Pancreas (tissue), 10 donors: ENCODE measurements at regions not wholly inside any gene's neighbourhood (a gene's known extent, or its start where the extent isn't known, plus 50 kb on each side); places are given as distances from the start of the nearest gene placed in this dataset.

ENCODE experiments used
- ATAC-seq, 4 donors: fragments of 200-7000 bp; cut with Tn5 transposase; one replicate each; pipeline versions ENCODE4 v1.8.0 to v1.9.1; 2020; ENCODE audit warnings: mild to moderate bottlenecking in 4 of 4, moderate library complexity in 4 of 4
- DNase-seq, 6 donors: peaks; one replicate each; pipeline ENCODE4 v3.0.0-alpha.2; 2020
- FAIRE-seq: peaks from 2 replicates; lab custom pipeline; 2012; peaks lifted over from hg19 to GRCh38; lab: Jason Lieb, UNC
- H3K27ac ChIP-seq, 4 donors: fragments of 200-600 bp; sonication (generic); 1 replicate in 3 of 4; 2 replicates in 1 of 4; pipeline versions ENCODE4 v1.5.0 to v1.8.0; 2020
- H3K27me3 ChIP-seq, 4 donors: fragments of 200-600 bp; one replicate each; pipeline ENCODE4 v1.8.0; 2021
- H3K36me3 ChIP-seq, 3 donors: fragments of 200-600 bp; sonication (generic) in 1 of 3; one replicate each; pipeline versions ENCODE4 v1.5.0 to v1.8.0; 2020 to 2021
- H3K4me1 ChIP-seq, 3 donors: fragments of 200-600 bp; one replicate each; pipeline ENCODE4 v1.8.0; 2021
- H3K4me3 ChIP-seq, 4 donors: fragments of 200-600 bp; sonication (generic) in 2 of 4; one replicate each; pipeline versions ENCODE4 v1.5.0 to v1.8.0; 2020 to 2021
- H3K9me3 ChIP-seq, 4 donors: fragments of 200-600 bp; one replicate each; pipeline ENCODE4 v1.8.0; 2021
- CTCF ChIP-seq, 4 donors: fragments of 200-600 bp; sonication (generic) in 3 of 4; IDR thresholded peaks; one replicate each; pipeline versions ENCODE4 v1.5.0 to v1.8.0; 2021; ENCODE audit warnings: antibody characterized with exemption in 4 of 4
- WGBS, 2 donors: extraction: QIAGEN DNeasy Blood & Tissue Kit; methylation state at CpG; one replicate each; pipeline ENCODE4 v1.1.7; 2013; 5-methylcytosine and 5-hydroxymethylcytosine counted together
- intact Hi-C, 3 donors: fragments of 100-400 bp; cut with DNase I; formaldehyde crosslinking; loops; one replicate each; pipeline versions ENCODE4 v1.11.1 to v1.14.2; 2022
- donor health status: healthy with polysubstance abuse.
- donor health status: DM: no; HTN: no; CAD: no; lungs with moderate emphysema.
- donor health status: DM: no; HTN: no; CAD: no.
- donor health status: control.
- donor health status: control.
- donor health status: Bipolar disorder and iron deficiency.
- donor health status: DM: yes; HTN: yes; CAD: no.
- donor health status: DM: no; HTN: no; CAD: no.
- donor health status: DM: no; HTN: no; CAD: no.
- donor health status: DM: yes; HTN: yes; CAD: no.

- intact Hi-C loops, result no loop called here
- no peak for TF ChIP-seq CTCF (IDR thresholded peaks at IDR 0.05)
- Histone ChIP-seq H3K27me3 (no peaks in the 10 kb centered on the region), H3K9me3 (no peaks in the 10 kb centered on the region), H3K4me3 (no peak overlapping the region), H3K36me3 (no peaks in the 10 kb centered on the region), H3K4me1 (no peaks in the 10 kb centered on the region), H3K27ac (no peak overlapping the region)
- no peak for ATAC-seq
- WGBS, 2 donors, result 71 to 75% methylated on average over 3 of the region's 3 CpGs
- no peak for FAIRE-seq
- DNase-seq, result no peak
Observed at GRCh38 chr18:44508474-44508873, 172.2 kb upstream of the SETBP1 start.

GRCh38 chr18:44509048-44509447 is 171.6 kb upstream of the SETBP1 start:
- FAIRE-seq (no peak), DNase-seq (no peak), ATAC-seq (no peak)
- H3K4me3 ChIP-seq, result no peak overlapping the region
- intact Hi-C loops, result no loop called here
- H3K9me3 ChIP-seq, result no peaks in the 10 kb centered on the region
- no peaks in the 10 kb centered on the region for H3K36me3 ChIP-seq
- H3K4me1 ChIP-seq, result no peaks in the 10 kb centered on the region
- TF ChIP-seq CTCF (IDR thresholded peaks at IDR 0.05), result no peak
- H3K27ac ChIP-seq, result no peak overlapping the region
- H3K27me3 ChIP-seq, result no peaks in the 10 kb centered on the region
- 86 to 89% methylated on average over 2 of the region's 2 CpGs for WGBS, 2 donors

- no peaks in the 10 kb centered on the region for H3K9me3 ChIP-seq
- H3K36me3 ChIP-seq, result no peaks in the 10 kb centered on the region
- intact Hi-C loops, result no loop called here
- no peak for ATAC-seq
- no peaks in the 10 kb centered on the region for H3K27me3 ChIP-seq
- no peak overlapping the region for H3K27ac ChIP-seq
- DNase-seq, result no peak
- no peak for FAIRE-seq
- no peaks in the 10 kb centered on the region for H3K4me1 ChIP-seq
- no peak for TF ChIP-seq CTCF (IDR thresholded peaks at IDR 0.05)
- H3K4me3 ChIP-seq, result no peak overlapping the region
- 42 to 46% methylated on average over 6 of the region's 6 CpGs for WGBS, 2 donors
Observed at GRCh38 chr18:44510390-44510789, 170.3 kb upstream of the SETBP1 start.

GRCh38 chr18:44513233-44513632 is 167.5 kb upstream of the SETBP1 start:
- intact Hi-C loops, result no loop called here
- no peak overlapping the region for H3K4me3 ChIP-seq
- FAIRE-seq (no peak), DNase-seq (no peak), ATAC-seq (no peak)
- no peak overlapping the region for H3K27ac ChIP-seq
- no peaks in the 10 kb centered on the region for H3K4me1 ChIP-seq
- H3K9me3 ChIP-seq, result no peaks in the 10 kb centered on the region
- WGBS, 2 donors, result 89 to 96% methylated on average over 3 of the region's 3 CpGs
- TF ChIP-seq CTCF (IDR thresholded peaks at IDR 0.05), result no peak
- H3K27me3 ChIP-seq, result no peaks in the 10 kb centered on the region
- no peaks in the 10 kb centered on the region for H3K36me3 ChIP-seq

GRCh38 chr18:44514106-44514505 is 166.6 kb upstream of the SETBP1 start:
- intact Hi-C loops, result no loop called here
- FAIRE-seq (no peak), ATAC-seq (no peak), DNase-seq (no peak)
- Histone ChIP-seq H3K27ac (no peak overlapping the region), H3K4me3 (no peak overlapping the region), H3K9me3 (no peaks in the 10 kb centered on the region), H3K4me1 (no peaks in the 10 kb centered on the region), H3K27me3 (no peaks in the 10 kb centered on the region), H3K36me3 (no peaks in the 10 kb centered on the region)
- no peak for TF ChIP-seq CTCF (IDR thresholded peaks at IDR 0.05)
- 41 to 68% methylated on average over 1 of the region's 1 CpG for WGBS, 2 donors
